ENCODE measurements at regions not wholly inside any gene's neighbourhood (a gene's known extent, or its start where the extent isn't known, plus 50 kb on each side); places are given as distances from the start of the nearest gene placed in this dataset.

DNA sequence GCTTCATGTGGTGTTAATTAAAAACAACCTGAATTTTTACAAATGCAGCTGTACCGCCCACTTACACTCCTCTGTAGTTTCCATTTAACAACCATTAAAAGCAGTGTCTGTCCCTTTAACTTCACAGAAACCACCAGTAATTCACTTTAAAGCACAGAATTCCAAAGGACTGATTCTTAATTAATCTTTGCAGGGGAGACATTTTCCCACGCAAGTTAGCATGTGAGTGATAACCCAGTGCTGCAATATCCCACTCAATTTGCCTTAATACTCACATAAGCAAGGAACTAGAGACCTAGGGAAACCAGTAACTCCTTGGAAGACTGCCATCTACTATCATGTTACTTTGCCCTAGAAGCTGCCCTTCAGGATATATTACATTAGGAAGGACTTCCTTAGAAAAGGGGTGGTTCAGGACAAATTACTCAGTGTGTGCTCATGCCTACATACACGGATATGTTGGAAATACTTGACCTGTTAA is 102.3 kb downstream of the OSR1 start:
- Histone ChIP-seq H3K36me3 (no peaks in the 10 kb centered on the region), H3K4me3 (no peak overlapping the region), H3K27ac (no peak overlapping the region), H3K4me1 (peaks cover 0 to 10% (median 0%) of the 10 kb centered on the region in 3 donors), H3K27me3 (no peaks in the 10 kb centered on the region), H3K9me3 (no peaks in the 10 kb centered on the region)
- TF ChIP-seq, protein P1, sequence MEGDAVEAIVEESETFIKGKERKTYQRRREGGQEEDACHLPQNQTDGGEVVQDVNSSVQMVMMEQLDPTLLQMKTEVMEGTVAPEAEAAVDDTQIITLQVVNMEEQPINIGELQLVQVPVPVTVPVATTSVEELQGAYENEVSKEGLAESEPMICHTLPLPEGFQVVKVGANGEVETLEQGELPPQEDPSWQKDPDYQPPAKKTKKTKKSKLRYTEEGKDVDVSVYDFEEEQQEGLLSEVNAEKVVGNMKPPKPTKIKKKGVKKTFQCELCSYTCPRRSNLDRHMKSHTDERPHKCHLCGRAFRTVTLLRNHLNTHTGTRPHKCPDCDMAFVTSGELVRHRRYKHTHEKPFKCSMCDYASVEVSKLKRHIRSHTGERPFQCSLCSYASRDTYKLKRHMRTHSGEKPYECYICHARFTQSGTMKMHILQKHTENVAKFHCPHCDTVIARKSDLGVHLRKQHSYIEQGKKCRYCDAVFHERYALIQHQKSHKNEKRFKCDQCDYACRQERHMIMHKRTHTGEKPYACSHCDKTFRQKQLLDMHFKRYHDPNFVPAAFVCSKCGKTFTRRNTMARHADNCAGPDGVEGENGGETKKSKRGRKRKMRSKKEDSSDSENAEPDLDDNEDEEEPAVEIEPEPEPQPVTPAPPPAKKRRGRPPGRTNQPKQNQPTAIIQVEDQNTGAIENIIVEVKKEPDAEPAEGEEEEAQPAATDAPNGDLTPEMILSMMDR (IDR thresholded peaks at IDR 0.05): no peak
- no peak for TF ChIP-seq POLR2A (IDR thresholded peaks at IDR 0.05)
- intact Hi-C loops (cut with DNase I): no loop called here
- WGBS, 2 donors: 65 to 67% methylated on average over 3 of the region's 3 CpGs
- DNase-seq: no peak

DNA sequence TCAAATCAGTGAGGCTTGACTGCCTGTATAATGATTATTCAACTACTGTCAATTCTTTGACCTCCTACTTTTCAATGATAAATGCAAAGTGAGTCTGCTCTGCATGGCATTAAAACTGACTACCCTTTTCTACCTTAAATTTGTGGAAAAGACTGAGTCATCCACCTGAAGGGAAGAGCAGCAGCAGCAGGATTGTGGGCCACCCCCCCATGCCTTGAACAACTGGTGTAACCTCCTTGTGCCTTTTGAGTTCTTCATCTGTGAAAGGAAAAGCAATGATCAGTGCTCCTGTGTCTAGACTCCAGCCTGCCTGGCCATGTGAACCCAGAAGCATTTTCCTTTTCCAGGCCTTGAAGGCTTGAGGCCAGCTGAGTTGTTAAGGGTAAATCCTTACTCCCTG is 102.9 kb downstream of the OSR1 start:
- Histone ChIP-seq H3K36me3 (no peaks in the 10 kb centered on the region), H3K4me3 (no peak overlapping the region), H3K4me1 (peaks cover 0 to 10% (median 0%) of the 10 kb centered on the region in 3 donors), H3K27me3 (no peaks in the 10 kb centered on the region), H3K27ac (no peak overlapping the region), H3K9me3 (no peaks in the 10 kb centered on the region)
- intact Hi-C loops (cut with DNase I): no loop called here
- no peak for TF ChIP-seq POLR2A (IDR thresholded peaks at IDR 0.05)
- TF ChIP-seq, protein P1 (IDR thresholded peaks at IDR 0.05): no peak
- DNase-seq: no peak

DNA sequence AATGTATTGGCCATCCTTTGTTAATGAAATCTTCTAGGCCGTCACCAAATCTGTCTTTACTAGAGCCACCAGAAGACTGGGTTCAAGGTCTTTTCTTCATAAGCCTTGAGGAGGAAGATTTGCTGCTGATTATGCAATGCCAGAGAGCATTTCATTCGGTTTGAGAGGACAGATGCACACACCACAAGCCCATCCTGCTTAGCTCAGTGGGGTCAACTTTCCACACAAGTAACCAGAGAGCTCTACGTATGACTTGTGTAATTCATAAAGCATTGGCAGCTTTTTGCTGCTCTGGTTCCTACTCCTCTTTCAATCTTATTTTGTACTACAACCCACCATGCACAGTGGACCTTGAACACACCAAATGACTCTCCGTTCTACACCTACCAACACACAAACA is 106.9 kb downstream of the OSR1 start:
- intact Hi-C loops (cut with DNase I): no loop called here
- DNase-seq: no peak
- no peaks in the 10 kb centered on the region for H3K27me3 ChIP-seq
- H3K36me3 ChIP-seq: no peaks in the 10 kb centered on the region
- no peaks in the 10 kb centered on the region for H3K9me3 ChIP-seq
- H3K27ac ChIP-seq: no peak overlapping the region
- 70 to 78% methylated on average over 4 of the region's 4 CpGs for WGBS, 2 donors
- H3K4me1 ChIP-seq: peaks cover 0 to 9% (median 0%) of the 10 kb centered on the region in 3 donors
- no peak for TF ChIP-seq POLR2A (IDR thresholded peaks at IDR 0.05)
- no peak overlapping the region for H3K4me3 ChIP-seq

DNA sequence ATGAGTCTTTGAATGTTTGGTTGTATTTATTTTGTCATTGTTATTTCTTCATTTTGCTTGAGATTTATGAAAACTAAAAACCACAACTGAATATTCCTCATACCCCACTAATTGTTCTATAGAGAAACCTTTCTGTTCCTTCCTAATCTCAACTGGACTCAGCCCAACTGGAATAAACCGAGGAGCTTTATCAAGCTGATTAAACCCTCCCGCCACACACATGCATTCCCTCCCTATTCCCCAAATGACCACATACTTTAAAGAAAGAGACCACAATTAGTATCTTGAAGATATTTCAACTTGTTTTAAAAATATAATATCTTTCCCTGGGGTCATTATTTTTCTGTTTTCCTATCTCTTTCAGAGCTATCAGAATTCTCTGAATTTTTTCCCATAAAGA is 107.5 kb downstream of the OSR1 start:
- H3K27me3 ChIP-seq: no peaks in the 10 kb centered on the region
- H3K4me1 ChIP-seq: peaks cover 0 to 2% (median 0%) of the 10 kb centered on the region in 3 donors
- WGBS, 2 donors: 66 to 75% methylated on average over 2 of the region's 2 CpGs
- no peak overlapping the region for H3K4me3 ChIP-seq
- intact Hi-C loops (cut with DNase I): no loop called here
- H3K9me3 ChIP-seq: no peaks in the 10 kb centered on the region
- TF ChIP-seq, protein P1 (IDR thresholded peaks at IDR 0.05): no peak
- no peak for TF ChIP-seq POLR2A (IDR thresholded peaks at IDR 0.05)
- DNase-seq: no peak
- H3K36me3 ChIP-seq: no peaks in the 10 kb centered on the region
- no peak overlapping the region for H3K27ac ChIP-seq

DNA sequence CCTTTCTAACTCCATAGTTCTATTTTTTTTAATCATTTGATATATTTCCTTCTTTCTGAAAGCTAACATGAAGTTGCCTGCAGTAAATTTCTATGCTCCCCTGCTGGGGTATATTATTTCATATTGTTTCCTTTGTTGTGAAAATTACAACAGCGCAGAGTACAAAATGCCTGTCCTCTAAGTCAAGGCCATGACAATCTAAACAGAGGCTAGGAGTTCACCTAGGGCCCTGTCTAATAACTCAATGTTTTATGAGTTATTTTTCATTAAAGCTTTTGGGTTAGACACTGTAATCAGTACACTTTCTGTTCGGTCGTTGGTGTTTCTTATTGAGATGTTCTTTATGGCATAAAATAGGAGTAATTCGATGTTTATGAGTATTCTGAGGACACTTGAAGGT is 111.2 kb downstream of the OSR1 start:
- DNase-seq: no peak
- no peaks in the 10 kb centered on the region for H3K36me3 ChIP-seq
- no peaks in the 10 kb centered on the region for H3K9me3 ChIP-seq
- no peaks in the 10 kb centered on the region for H3K27me3 ChIP-seq
- intact Hi-C loops (cut with DNase I): no loop called here
- no peak overlapping the region for H3K4me3 ChIP-seq
- TF ChIP-seq, protein P1 (IDR thresholded peaks at IDR 0.05): no peak
- no peak for TF ChIP-seq POLR2A (IDR thresholded peaks at IDR 0.05)
- no peaks in the 10 kb centered on the region for H3K4me1 ChIP-seq
- H3K27ac ChIP-seq: no peak overlapping the region
- WGBS, 2 donors: 65 to 68% methylated on average over 4 of the region's 4 CpGs

DNA sequence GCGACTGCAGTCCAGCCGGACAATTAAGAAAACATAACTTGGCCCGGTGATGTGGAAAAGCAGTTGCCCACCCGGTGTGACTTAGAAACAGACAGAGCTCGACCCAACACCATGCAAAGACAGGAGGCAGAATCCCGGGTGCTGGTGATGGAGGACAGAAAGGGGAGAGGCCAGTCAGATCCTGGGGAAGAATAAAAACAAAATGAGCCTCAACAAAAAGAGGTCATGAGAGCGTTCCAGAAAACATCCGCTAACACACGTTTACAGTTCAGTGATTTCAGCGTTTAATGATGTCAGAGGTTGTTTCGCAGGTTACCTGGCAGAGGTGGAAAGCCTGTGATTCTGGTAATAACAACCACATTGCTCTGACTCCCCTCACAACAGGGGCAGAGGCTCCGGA is 111.9 kb downstream of the OSR1 start:
- H3K36me3 ChIP-seq: no peaks in the 10 kb centered on the region
- intact Hi-C loops (cut with DNase I): no loop called here
- TF ChIP-seq, protein P1 (IDR thresholded peaks at IDR 0.05): no peak
- no peak for TF ChIP-seq POLR2A (IDR thresholded peaks at IDR 0.05)
- H3K27me3 ChIP-seq: no peaks in the 10 kb centered on the region
- H3K9me3 ChIP-seq: no peaks in the 10 kb centered on the region
- no peak overlapping the region for H3K4me3 ChIP-seq
- WGBS, 2 donors: 76 to 81% methylated on average over 12 of the region's 12 CpGs
- H3K4me1 ChIP-seq: no peaks in the 10 kb centered on the region
- DNase-seq: no peak
- H3K27ac ChIP-seq: no peak overlapping the region

Data from esophagus squamous epithelium (tissue), 5 donors.